GM12873 (cell line): ENCODE measurements at regions not wholly inside any gene's neighbourhood (a gene's known extent, or its start where the extent isn't known, plus 50 kb on each side); places are given as distances from the start of the nearest gene placed in this dataset.

Experiments
- TF ChIP-seq, protein P1 (sequence below): IDR thresholded peaks from 2 replicates; pipeline ENCODE4 v1.5.1; 2012; ENCODE audit warnings: low read depth, mild to moderate bottlenecking, moderate library complexity, low read length, control low read depth; ENCODE audit not compliant: insufficient read depth; ENCODE audit errors: missing control alignments

- TF ChIP-seq, protein P1, sequence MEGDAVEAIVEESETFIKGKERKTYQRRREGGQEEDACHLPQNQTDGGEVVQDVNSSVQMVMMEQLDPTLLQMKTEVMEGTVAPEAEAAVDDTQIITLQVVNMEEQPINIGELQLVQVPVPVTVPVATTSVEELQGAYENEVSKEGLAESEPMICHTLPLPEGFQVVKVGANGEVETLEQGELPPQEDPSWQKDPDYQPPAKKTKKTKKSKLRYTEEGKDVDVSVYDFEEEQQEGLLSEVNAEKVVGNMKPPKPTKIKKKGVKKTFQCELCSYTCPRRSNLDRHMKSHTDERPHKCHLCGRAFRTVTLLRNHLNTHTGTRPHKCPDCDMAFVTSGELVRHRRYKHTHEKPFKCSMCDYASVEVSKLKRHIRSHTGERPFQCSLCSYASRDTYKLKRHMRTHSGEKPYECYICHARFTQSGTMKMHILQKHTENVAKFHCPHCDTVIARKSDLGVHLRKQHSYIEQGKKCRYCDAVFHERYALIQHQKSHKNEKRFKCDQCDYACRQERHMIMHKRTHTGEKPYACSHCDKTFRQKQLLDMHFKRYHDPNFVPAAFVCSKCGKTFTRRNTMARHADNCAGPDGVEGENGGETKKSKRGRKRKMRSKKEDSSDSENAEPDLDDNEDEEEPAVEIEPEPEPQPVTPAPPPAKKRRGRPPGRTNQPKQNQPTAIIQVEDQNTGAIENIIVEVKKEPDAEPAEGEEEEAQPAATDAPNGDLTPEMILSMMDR, result no peak
Observed at GRCh38 chr1:8267307-8267706, 50.6 kb upstream of the SLC45A1 start.

- TF ChIP-seq, protein P1, result no peak
Observed at GRCh38 chr1:8266436-8267165, 51.3 kb upstream of the SLC45A1 start.

- TF ChIP-seq, protein P1, result no peak
Observed at GRCh38 chr1:8263791-8264190, 54.1 kb upstream of the SLC45A1 start.

GRCh38 chr1:8261398-8261762 is 56.5 kb upstream of the SLC45A1 start:
- TF ChIP-seq, protein P1, result no peak

DNA sequence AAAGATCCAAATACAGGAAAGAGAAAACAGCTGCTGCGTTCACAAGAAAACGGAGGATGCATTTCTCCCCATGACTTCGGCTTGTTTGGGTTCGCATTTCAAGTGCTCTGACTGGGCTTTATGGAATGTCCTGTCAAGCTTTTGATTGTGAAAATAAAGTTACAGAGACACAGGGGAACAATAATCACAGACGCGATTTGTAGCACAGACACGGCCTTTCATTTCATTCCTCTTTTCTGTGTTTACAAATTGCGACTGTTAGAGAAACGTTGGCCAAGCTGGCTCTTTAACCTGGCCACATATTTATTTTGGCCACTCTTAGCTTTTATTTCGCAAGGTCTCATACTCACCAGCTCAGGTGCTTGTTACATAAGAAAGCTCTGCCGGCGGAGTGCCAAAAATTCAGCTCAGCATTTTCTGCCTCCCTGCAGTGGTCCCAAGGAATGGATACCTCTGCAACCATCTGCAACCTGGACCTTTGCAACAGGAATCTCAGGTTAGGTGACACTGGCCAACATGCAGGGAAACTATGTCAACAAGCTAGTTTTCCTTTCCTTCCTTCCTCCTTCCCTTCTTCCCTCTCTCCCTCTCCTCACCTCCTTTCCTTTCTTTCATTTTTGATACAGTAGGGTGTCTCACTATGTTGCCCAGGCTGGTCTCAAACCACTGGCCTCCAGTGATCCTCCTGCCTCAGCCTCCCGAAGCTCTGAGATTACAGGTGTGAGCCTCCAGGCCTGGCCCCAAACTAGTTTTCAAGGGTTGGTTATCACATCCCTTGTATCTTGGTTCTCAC is 58.2 kb upstream of the SLC45A1 start:
- TF ChIP-seq, protein P1, result no peak

DNA sequence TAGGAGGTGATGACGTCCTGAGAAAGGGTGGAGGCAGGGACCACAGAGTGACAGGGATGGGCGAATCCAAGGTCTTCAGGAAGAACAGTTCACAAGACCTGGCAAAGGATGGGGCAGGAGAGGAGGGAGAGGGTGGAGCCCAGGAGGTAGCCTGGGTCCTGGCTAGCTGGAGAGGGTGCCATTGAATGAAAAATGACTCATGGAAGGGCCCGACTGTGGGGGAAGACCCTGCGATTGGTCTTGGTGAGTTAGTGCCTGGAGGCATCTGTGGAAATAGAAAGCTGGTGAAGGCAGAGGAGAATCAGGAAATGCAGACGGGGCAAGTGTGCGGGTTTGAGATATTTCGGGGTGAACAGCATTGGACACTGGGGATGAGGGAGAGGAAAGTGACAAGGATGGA is 60.3 kb upstream of the SLC45A1 start:
- TF ChIP-seq, protein P1, result no peak

DNA sequence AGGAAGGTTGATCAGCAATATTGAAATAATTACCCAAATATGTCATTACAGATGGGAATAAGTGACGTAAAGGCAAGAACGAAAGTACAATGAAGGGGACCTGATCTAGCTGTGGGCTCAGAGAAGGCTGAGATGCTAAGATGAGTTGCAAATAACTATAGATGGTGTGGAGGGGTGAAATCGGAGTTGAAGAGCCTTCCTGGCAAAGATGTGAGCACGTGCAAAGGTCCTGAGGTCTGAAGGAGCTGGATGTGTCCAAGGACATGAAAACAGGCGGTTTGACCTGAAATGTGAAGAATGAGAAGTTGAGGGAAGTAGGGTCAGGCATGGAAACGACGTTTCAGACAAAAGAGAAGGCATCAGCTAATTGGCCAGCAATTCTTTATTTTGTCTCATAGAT is 61.6 kb upstream of the SLC45A1 start:
- TF ChIP-seq, protein P1, result no peak
